BJ (cell line): ENCODE measurements at regions not wholly inside any gene's neighbourhood (a gene's known extent, or its start where the extent isn't known, plus 50 kb on each side); places are given as distances from the start of the nearest gene placed in this dataset.

ENCODE experiments used
- CTCF ChIA-PET: fragments of 350-600 bp; formaldehyde crosslinking; extraction: SDS; loops from one replicate; lab custom pipeline; 2021; ENCODE audit warnings: antibody characterized with exemption, inconsistent platforms; lab: Yijun Ruan, JAX
- POLR2A ChIA-PET: fragments of 300-600 bp; sonication (Branson Sonifier 250); formaldehyde crosslinking; extraction: SDS; loops from one replicate; lab custom pipeline; 2021; ENCODE audit warnings: antibody characterized with exemption; lab: Charles Lee
- DNase-seq: peaks from one replicate; pipeline ENCODE4 v3.0.0-alpha.2; 2011; ENCODE audit warnings: low read depth
- H3K27me3 ChIP-seq: 2 replicates; pipeline ENCODE4 v1.6.0; 2011; ENCODE audit warnings: low read length; ENCODE audit not compliant: control insufficient read depth, insufficient read depth
- H3K36me3 ChIP-seq: 2 replicates; pipeline ENCODE4 v1.5.1; 2011; ENCODE audit warnings: low read length; ENCODE audit not compliant: control insufficient read depth, insufficient read depth
- H3K4me3 ChIP-seq: 2 replicates; pipeline ENCODE4 v1.5.1; 2011; ENCODE audit warnings: low read depth, mild to moderate bottlenecking, control low read depth, low read length
- TF ChIP-seq, protein P1 (sequence below): IDR thresholded peaks from 2 replicates; pipeline ENCODE4 v1.5.1; 2011; ENCODE audit warnings: low read depth, mild to moderate bottlenecking, control low read depth, inconsistent platforms, low read length, moderate library complexity; ENCODE audit not compliant: insufficient read depth

DNA sequence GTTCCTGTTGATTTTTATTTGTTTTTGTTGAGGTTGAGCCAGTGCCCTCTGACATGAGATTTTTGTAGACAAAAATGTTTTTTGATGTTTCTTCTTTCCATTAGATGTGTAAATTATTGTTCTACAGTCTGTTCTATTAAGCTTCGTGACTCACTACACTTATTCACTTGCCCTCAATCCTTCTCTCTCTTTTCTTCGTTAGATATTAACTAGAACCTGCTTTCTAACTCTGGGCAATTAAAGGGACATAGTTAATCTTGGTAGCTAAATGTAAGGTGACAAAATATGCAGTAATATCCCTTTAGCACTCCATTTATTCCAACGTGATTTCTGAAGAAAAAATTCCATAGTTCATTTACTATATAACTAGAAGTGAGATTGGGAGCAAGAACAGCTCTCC, 333.9 kb downstream of the PDHA2 start:
- Histone ChIP-seq H3K4me3 (no peak overlapping the region), H3K27me3 (no peaks in the 10 kb centered on the region), H3K36me3 (no peaks in the 10 kb centered on the region)
- POLR2A ChIA-PET = no interaction called here
- DNase-seq = no peak
- CTCF ChIA-PET = no interaction called here
- TF ChIP-seq, protein P1, sequence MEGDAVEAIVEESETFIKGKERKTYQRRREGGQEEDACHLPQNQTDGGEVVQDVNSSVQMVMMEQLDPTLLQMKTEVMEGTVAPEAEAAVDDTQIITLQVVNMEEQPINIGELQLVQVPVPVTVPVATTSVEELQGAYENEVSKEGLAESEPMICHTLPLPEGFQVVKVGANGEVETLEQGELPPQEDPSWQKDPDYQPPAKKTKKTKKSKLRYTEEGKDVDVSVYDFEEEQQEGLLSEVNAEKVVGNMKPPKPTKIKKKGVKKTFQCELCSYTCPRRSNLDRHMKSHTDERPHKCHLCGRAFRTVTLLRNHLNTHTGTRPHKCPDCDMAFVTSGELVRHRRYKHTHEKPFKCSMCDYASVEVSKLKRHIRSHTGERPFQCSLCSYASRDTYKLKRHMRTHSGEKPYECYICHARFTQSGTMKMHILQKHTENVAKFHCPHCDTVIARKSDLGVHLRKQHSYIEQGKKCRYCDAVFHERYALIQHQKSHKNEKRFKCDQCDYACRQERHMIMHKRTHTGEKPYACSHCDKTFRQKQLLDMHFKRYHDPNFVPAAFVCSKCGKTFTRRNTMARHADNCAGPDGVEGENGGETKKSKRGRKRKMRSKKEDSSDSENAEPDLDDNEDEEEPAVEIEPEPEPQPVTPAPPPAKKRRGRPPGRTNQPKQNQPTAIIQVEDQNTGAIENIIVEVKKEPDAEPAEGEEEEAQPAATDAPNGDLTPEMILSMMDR = no peak

DNA sequence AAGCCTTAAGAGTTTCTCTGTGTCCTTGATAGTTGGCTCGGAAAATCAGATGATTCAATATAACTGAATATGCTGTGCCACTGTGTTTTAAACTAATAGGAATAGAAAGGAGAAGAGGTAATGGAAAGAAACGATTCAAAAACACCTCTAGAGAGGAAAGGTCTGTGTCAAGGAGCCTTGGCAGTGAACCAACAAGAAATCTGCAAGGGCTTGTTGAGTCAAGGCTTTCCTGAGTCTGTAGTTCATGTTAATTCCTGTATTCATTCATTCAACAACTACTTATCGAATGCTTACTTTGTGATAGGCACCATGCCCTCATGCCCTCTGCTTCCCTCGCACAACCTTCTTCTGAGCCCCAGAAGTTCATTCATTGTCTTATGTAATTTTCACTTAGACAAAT, 336.0 kb downstream of the PDHA2 start:
- Histone ChIP-seq H3K27me3 (no peaks in the 10 kb centered on the region), H3K36me3 (no peaks in the 10 kb centered on the region), H3K4me3 (no peak overlapping the region)
- CTCF ChIA-PET = no interaction called here
- no peak for DNase-seq
- TF ChIP-seq, protein P1 = no peak
- POLR2A ChIA-PET = no interaction called here

DNA sequence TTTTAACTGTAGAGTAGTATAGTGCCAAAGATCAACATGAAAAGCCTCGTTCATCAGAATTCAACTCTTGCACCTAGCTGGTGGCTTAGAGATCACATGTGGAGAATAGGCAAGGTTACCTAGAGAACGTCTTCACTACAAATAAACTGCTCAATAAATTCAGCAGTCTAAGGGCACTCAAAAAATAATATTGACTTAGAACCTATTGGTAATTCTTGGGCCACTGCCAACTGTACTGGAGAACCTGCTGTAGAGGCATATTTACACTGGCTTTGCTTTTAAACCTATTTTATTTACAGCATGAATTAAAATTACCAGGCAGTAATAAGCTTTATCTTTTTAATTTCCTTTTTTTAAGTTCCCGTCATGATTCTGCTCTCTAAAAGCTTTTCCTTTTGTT, 343.7 kb downstream of the PDHA2 start:
- TF ChIP-seq, protein P1 = no peak
- H3K36me3 ChIP-seq = no peaks in the 10 kb centered on the region
- ChIA-PET POLR2A (no interaction called here), CTCF (no interaction called here)
- no peak for DNase-seq
- no peaks in the 10 kb centered on the region for H3K27me3 ChIP-seq
- H3K4me3 ChIP-seq = no peak overlapping the region

DNA sequence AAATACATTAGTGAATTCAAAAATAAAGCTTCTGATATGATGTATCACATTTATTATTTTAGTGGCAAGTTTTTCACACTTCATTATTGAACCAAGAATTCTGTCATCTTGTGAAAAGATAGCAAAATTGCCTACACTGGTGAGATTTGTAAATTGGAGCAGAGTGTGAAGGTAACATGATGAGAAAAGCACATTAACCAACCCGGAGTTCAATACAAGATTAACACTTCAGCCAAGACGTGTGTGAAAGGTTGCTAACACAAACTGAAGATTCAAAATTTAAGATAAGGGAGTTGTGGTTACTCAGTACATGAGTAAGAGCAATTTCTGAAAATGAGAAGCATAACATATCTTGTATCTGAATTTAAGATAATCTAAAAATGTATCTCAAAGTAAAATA, 346.7 kb downstream of the PDHA2 start:
- no peak for DNase-seq
- CTCF ChIA-PET = no interaction called here

DNA sequence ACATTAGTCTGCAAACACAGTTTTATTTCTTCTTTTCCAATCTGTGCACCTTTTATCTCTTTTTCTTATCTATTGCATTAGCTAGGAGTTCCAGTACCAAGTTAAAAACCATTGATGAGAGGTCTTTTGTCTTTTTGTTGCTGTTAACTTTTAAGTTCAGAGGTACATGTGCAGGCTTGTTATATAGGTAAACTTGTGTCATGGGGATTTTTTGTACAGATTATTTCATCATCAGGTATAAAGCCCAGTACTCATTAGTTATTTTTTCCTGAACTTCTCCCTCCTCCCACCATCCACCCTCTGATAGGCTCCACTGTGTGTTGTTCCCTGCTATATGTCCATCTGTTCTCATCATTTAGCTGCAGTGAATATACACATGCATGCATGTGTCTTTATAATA, 349.9 kb downstream of the PDHA2 start:
- Histone ChIP-seq H3K36me3 (no peaks in the 10 kb centered on the region), H3K4me3 (no peak overlapping the region), H3K27me3 (no peaks in the 10 kb centered on the region)
- DNase-seq = no peak
- ChIA-PET CTCF (no interaction called here), POLR2A (no interaction called here)
- TF ChIP-seq, protein P1 = no peak

More for the DNA sequence above, 346.7 kb downstream of the PDHA2 start:
- TF ChIP-seq, protein P1 = no peak
- POLR2A ChIA-PET = no interaction called here
- H3K36me3 ChIP-seq = no peaks in the 10 kb centered on the region
- H3K27me3 ChIP-seq = no peaks in the 10 kb centered on the region
- no peak overlapping the region for H3K4me3 ChIP-seq
